Panc1 (cell line): ENCODE measurements at regions not wholly inside any gene's neighbourhood (a gene's known extent, or its start where the extent isn't known, plus 50 kb on each side); places are given as distances from the start of the nearest gene placed in this dataset.

ENCODE experiments used
- ATAC-seq: fragments of 200-7000 bp; cut with Tn5 transposase; 2 replicates; pipeline ENCODE4 v1.9.1; 2020; ENCODE audit warnings: mild to moderate bottlenecking, moderate library complexity
- BruUV-seq: library from RNA; stranded (reverse); fragments of 400-500 nt; replicated peaks from 2 replicates; lab custom pipeline; 2021; lab: Mats Ljungman, UMichigan
- CTCF ChIA-PET: fragments of 300-600 bp; sonication (Branson Sonifier 250); formaldehyde crosslinking; loops from one replicate; lab custom pipeline; 2022; ENCODE audit warnings: antibody characterized with exemption; lab: Charles Lee
- POLR2A ChIA-PET: fragments of 300-600 bp; sonication (Branson Sonifier 250); formaldehyde crosslinking; loops from one replicate; lab custom pipeline; 2022; ENCODE audit warnings: antibody characterized with exemption; lab: Charles Lee
- DNase-seq: peaks from one replicate; pipeline ENCODE4 v3.0.0-alpha.2; 2010; ENCODE audit warnings: low read depth, low spot score
- H3K27ac ChIP-seq: 2 replicates; pipeline ENCODE4 v1.5.1; 2011; ENCODE audit warnings: mild to moderate bottlenecking, low read length, inconsistent platforms
- H3K27me3 ChIP-seq: fragments of 200-500 bp; sonication (Bioruptor generic); 2 replicates; pipeline ENCODE4 v1.6.0; 2014; ENCODE audit warnings: low read length, inconsistent platforms; ENCODE audit not compliant: control insufficient read depth, insufficient read depth
- H3K36me3 ChIP-seq: fragments of 200-500 bp; sonication (Bioruptor generic); 2 replicates; pipeline ENCODE4 v1.5.1; 2014; ENCODE audit warnings: inconsistent platforms, mild to moderate bottlenecking, low read length, moderate library complexity; ENCODE audit not compliant: control insufficient read depth, insufficient read depth
- H3K4me1 ChIP-seq: 2 replicates; pipeline ENCODE4 v1.5.1; 2011; ENCODE audit warnings: inconsistent platforms, mild to moderate bottlenecking, low read length, moderate library complexity; ENCODE audit not compliant: control insufficient read depth, insufficient read depth
- H3K4me3 ChIP-seq, 2 experiments: 2 replicates each; pipeline ENCODE4 v1.5.1; 2011 to 2012; ENCODE audit warnings: low read depth in 2 of 2, low read length in 2 of 2, mild to moderate bottlenecking in 2 of 2, inconsistent platforms in 1 of 2, moderate library complexity in 1 of 2
- H3K9me3 ChIP-seq: fragments of 200-500 bp; sonication (Bioruptor generic); 2 replicates; pipeline ENCODE4 v1.5.1; 2014; ENCODE audit warnings: low read depth, mild to moderate bottlenecking, inconsistent platforms, low read length, moderate library complexity; ENCODE audit not compliant: control insufficient read depth, insufficient read depth
- POLR2AphosphoS5 ChIP-seq: IDR thresholded peaks from 2 replicates; pipeline ENCODE4 v1.6.1; 2012; ENCODE audit warnings: mild to moderate bottlenecking, low read depth, low read length, moderate library complexity
- SIN3A ChIP-seq: IDR thresholded peaks from 2 replicates; pipeline ENCODE4 v1.6.1; 2012; ENCODE audit warnings: low read depth, mild to moderate bottlenecking, low read length, moderate library complexity, borderline replicate concordance; ENCODE audit not compliant: insufficient read depth
- TCF7L2 ChIP-seq: IDR thresholded peaks from 2 replicates; pipeline ENCODE4 v1.6.1; 2011; ENCODE audit warnings: mild to moderate bottlenecking, low read depth, low read length, inconsistent platforms
- in situ Hi-C: cut with HindIII; loops from 2 replicates; pipeline ENCODE4 v1.10.0; 2016; ENCODE audit warnings: low sequenced_read_pairs, low pct_unique_long_range_greater_than_20kb
- intact Hi-C: fragments of 100-400 bp; cut with micrococcal nuclease; formaldehyde crosslinking; loops from one replicate; pipeline ENCODE4 v1.10.0; 2022; ENCODE audit not compliant: unreplicated experiment
- TF ChIP-seq, protein P1 (sequence below), 2 experiments: IDR thresholded peaks; 2 replicates each; pipeline ENCODE4 v1.6.1; 2011 to 2012; ENCODE audit warnings: low read depth in 2 of 2, control low read depth in 1 of 2, low read length in 1 of 2, mild to moderate bottlenecking in 1 of 2, moderate library complexity in 1 of 2; ENCODE audit not compliant: insufficient read depth in 1 of 2
- TF ChIP-seq, protein P2 (sequence below): fragments of 450-650 bp; IDR thresholded peaks from 2 replicates; pipeline ENCODE4 v1.5.1; 2017; ENCODE audit warnings: mild to moderate bottlenecking

GRCh38 chr12:123070267-123071081 lies 80.4 kb downstream of the PITPNM2 start:
- peak; percentile 35; the same call in 1 of the 2 replicates for ATAC-seq
- no peak overlapping the region for H3K4me3 ChIP-seq
- no peaks in the 10 kb centered on the region for H3K36me3 ChIP-seq
- no peaks in the 10 kb centered on the region for H3K27me3 ChIP-seq
- TF ChIP-seq SIN3A (no peak), POLR2AphosphoS5 (no peak), TCF7L2 (no peak)
- TF ChIP-seq, protein P1, sequence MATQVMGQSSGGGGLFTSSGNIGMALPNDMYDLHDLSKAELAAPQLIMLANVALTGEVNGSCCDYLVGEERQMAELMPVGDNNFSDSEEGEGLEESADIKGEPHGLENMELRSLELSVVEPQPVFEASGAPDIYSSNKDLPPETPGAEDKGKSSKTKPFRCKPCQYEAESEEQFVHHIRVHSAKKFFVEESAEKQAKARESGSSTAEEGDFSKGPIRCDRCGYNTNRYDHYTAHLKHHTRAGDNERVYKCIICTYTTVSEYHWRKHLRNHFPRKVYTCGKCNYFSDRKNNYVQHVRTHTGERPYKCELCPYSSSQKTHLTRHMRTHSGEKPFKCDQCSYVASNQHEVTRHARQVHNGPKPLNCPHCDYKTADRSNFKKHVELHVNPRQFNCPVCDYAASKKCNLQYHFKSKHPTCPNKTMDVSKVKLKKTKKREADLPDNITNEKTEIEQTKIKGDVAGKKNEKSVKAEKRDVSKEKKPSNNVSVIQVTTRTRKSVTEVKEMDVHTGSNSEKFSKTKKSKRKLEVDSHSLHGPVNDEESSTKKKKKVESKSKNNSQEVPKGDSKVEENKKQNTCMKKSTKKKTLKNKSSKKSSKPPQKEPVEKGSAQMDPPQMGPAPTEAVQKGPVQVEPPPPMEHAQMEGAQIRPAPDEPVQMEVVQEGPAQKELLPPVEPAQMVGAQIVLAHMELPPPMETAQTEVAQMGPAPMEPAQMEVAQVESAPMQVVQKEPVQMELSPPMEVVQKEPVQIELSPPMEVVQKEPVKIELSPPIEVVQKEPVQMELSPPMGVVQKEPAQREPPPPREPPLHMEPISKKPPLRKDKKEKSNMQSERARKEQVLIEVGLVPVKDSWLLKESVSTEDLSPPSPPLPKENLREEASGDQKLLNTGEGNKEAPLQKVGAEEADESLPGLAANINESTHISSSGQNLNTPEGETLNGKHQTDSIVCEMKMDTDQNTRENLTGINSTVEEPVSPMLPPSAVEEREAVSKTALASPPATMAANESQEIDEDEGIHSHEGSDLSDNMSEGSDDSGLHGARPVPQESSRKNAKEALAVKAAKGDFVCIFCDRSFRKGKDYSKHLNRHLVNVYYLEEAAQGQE (IDR thresholded peaks at IDR 0.05; ENCODE audit: insufficient read depth in 1 of 2, low read depth in 2 of 2, low read length in 1 of 2), result no peak
- TF ChIP-seq, protein P2, sequence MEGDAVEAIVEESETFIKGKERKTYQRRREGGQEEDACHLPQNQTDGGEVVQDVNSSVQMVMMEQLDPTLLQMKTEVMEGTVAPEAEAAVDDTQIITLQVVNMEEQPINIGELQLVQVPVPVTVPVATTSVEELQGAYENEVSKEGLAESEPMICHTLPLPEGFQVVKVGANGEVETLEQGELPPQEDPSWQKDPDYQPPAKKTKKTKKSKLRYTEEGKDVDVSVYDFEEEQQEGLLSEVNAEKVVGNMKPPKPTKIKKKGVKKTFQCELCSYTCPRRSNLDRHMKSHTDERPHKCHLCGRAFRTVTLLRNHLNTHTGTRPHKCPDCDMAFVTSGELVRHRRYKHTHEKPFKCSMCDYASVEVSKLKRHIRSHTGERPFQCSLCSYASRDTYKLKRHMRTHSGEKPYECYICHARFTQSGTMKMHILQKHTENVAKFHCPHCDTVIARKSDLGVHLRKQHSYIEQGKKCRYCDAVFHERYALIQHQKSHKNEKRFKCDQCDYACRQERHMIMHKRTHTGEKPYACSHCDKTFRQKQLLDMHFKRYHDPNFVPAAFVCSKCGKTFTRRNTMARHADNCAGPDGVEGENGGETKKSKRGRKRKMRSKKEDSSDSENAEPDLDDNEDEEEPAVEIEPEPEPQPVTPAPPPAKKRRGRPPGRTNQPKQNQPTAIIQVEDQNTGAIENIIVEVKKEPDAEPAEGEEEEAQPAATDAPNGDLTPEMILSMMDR, result no peak
- in situ Hi-C loops (no loop called here), intact Hi-C loops (no loop called here)
- BruUV-seq, result no TSS peak
- no peak for DNase-seq
- ChIA-PET CTCF (no interaction called here), POLR2A (no interaction called here)
- H3K4me1 ChIP-seq, result peaks cover 7% of the 10 kb centered on the region; the same call in 1 of the 2 replicates
- H3K27ac ChIP-seq, result no peak overlapping the region
- no peaks in the 10 kb centered on the region for H3K9me3 ChIP-seq

- in situ Hi-C loops (no loop called here), intact Hi-C loops (no loop called here)
- Histone ChIP-seq H3K4me3 (no peak overlapping the region), H3K9me3 (no peaks in the 10 kb centered on the region), H3K4me1 (0 out of 2 replicates have a peak, but pooled peaks cover 6% of the 10 kb centered on the region), H3K27ac (no peak overlapping the region), H3K36me3 (no peaks in the 10 kb centered on the region), H3K27me3 (no peaks in the 10 kb centered on the region)
- no peak for TF ChIP-seq TCF7L2
- TF ChIP-seq, protein P1 (IDR thresholded peaks at IDR 0.05; ENCODE audit: insufficient read depth in 1 of 2, low read depth in 2 of 2, low read length in 1 of 2), result no peak
- ATAC-seq (no peak), DNase-seq (no peak)
- ChIA-PET POLR2A (no interaction called here), CTCF (no interaction called here)
- BruUV-seq, result no TSS peak
These were observed 81.2 kb downstream of the PITPNM2 start for GRCh38 chr12:123069436-123070266.
